Midbrain (tissue), 1 donor: ENCODE measurements at regions not wholly inside any gene's neighbourhood (a gene's known extent, or its start where the extent isn't known, plus 50 kb on each side); places are given as distances from the start of the nearest gene placed in this dataset.

ENCODE experiments used
- DNase-seq: peaks from one replicate; lab custom pipeline; 2025; lab: John Stamatoyannopoulos, UW

GRCh38 chr18:48488388-48488850 is 50.4 kb upstream of the CTIF start:
- DNase-seq: no peak

- DNase-seq: no peak
Measured at GRCh38 chr18:48486754-48487153, 52.1 kb upstream of the CTIF start.

GRCh38 chr18:48485828-48486405 is 52.9 kb upstream of the CTIF start:
- DNase-seq: no peak

- no peak for DNase-seq
Measured at GRCh38 chr18:48481092-48481491, 57.7 kb upstream of the CTIF start.

GRCh38 chr18:48479531-48479930 is 59.3 kb upstream of the CTIF start:
- no peak for DNase-seq

GRCh38 chr18:48477348-48477747 is 61.5 kb upstream of the CTIF start:
- DNase-seq: no peak

- no peak for DNase-seq
Measured at GRCh38 chr18:48476550-48476917, 62.3 kb upstream of the CTIF start.

GRCh38 chr18:48475635-48476549 is 62.9 kb upstream of the CTIF start:
- DNase-seq: peak; percentile 78

GRCh38 chr18:48473816-48474215 is 64.6 kb upstream of the ZBTB7C start:
- DNase-seq: no peak

GRCh38 chr18:48472610-48473009 is 63.4 kb upstream of the ZBTB7C start:
- no peak for DNase-seq

- DNase-seq: no peak
Measured at GRCh38 chr18:48470484-48471180, 61.4 kb upstream of the ZBTB7C start.

- DNase-seq: no peak
Measured at GRCh38 chr18:48468151-48468550, 59.0 kb upstream of the ZBTB7C start.

- DNase-seq: no peak
Measured at GRCh38 chr18:48467231-48467630, 58.0 kb upstream of the ZBTB7C start.

- DNase-seq: no peak
Measured at GRCh38 chr18:48462510-48462909, 53.3 kb upstream of the ZBTB7C start.

GRCh38 chr18:48460929-48461583 is 51.9 kb upstream of the ZBTB7C start:
- DNase-seq: no peak

- DNase-seq: peak; percentile 7
Measured at GRCh38 chr18:48459465-48459864, 50.3 kb upstream of the ZBTB7C start.

- DNase-seq: no peak
Measured at GRCh38 chr18:48459016-48459415, 49.8 kb upstream of the ZBTB7C start.
